SH-SY5Y (cell line): ENCODE measurements at regions not wholly inside any gene's neighbourhood (a gene's known extent, or its start where the extent isn't known, plus 50 kb on each side); places are given as distances from the start of the nearest gene placed in this dataset.

Experiments used
- GATA2 ChIP-seq: IDR thresholded peaks from 2 replicates; pipeline ENCODE4 v1.6.1; 2011; ENCODE audit warnings: mild to moderate bottlenecking, low read depth, low read length
- GATA3 ChIP-seq: IDR thresholded peaks from 2 replicates; pipeline ENCODE4 v1.6.1; 2011; ENCODE audit warnings: low read depth, mild to moderate bottlenecking, low read length, moderate library complexity

DNA sequence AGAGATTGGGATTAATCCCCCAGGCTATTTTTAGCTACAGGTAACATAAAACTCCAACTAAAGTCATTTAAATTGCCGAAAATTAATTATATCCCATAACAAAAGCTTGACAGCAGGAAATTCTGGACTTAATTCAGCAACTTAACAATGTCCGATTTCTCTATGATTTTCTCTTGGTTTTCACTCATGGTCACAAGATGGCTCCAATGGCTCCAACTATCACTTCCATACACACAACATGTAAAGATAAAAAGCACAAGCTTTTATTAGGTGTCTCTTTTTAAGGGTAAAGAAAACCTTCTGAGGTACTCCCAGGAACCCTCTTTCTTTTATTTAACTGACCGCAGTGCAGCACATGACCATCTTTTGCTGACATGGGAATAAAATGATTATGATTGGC lies 363.5 kb upstream of the PTBP2 start:
- TF ChIP-seq GATA2 (no peak), GATA3 (no peak)

DNA sequence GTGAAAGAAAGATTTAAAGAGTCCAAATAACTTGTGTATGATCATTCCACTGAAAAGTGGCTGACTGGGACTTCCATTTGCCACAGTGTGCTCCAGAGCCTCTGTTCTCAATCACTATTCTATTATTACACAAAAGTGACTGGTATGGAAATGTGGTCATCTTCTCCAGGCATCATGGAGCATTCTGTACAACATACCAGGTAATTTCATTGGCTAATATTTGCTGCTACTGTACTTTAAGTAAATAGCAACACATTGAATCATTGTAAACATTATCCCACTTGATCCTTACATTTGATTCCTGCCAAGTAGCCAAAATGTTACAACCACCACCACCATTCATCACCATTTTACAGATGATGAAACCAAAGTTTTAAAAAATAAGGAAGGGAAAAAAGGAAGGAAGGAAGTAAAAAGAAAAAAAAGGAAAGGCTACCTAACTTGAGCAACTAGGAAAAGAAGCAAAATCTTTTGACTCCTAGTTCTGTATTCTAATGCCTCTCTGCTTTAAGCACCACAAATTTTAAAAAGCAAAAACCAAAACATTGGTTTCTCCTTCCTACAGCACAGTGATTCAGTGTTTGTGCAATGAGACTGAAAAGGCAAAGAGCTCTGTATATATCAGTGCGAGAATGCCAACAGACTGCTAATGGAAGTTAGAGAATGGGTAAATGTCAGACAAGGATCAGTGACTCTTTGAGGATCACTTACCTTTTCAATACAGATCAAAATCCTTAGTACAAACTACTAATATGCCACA lies 361.4 kb upstream of the PTBP2 start:
- TF ChIP-seq GATA3: no peak

DNA sequence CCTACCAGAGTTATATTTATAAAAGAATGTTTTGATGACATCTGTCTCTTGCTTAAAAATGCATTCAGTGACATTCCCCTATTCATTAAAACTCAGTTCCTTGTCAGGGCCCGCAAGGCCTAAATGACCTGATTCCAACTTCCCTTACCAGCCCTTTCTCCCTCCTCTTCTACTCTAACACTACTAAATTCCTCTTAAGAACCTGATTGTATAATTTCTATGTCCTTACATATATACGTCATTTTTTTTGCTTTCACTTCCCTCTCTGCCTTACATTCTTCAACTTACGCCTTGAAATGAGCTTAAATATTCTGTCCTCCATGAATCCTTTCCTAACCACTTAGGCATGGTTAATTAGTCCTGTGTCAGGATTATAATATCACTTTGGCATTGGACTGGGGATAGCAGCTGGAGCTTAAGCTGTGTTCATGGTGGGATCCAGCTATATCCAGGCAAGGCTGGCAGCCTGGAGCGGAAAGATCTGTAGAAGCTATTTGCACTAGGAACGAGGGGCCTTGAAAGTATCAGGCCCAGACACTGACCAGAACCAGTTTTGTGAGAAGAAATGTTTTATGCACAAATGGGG lies 360.2 kb upstream of the PTBP2 start:
- TF ChIP-seq GATA2: no peak
- no peak for TF ChIP-seq GATA3

DNA sequence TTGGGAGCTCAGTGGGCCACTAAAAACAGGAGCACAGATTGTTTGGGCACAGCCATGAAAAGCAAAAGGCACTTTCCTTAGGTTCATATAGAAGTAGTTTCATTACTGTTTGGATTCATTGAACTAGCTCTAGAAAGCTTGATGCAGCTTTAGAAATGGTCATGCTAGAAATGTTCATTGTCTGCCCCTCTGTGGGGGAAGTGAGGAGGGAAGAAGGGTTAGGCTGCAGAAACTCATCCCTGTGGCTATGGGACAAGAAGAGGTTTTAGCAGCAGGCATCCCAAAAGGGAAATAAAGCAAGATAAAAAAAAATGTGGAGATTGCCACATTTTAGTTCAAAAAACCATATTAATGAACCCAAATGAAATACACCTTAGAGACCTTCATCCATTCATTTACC lies 359.6 kb upstream of the PTBP2 start:
- no peak for TF ChIP-seq GATA3
- TF ChIP-seq GATA2: no peak

DNA sequence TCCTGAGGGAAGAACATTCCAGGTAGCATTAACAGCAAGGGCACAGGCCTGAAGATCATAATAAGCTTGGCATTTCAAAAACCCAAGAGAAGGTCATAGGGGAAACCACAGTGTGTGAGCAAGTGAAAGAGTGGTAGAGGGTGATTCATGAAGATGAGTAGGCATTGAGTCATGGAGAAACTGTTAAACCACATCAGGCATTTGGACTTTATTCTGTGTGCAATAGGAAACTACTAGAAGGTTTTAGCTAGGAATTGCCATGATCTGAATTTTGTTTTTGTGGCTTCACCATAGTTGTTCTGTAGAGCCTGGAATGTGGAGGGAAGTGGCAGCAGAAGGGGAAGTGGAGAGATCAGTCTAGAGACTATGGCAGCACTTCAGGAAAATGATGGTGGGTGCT lies 359.0 kb upstream of the PTBP2 start:
- TF ChIP-seq GATA2 (no peak), GATA3 (no peak)

DNA sequence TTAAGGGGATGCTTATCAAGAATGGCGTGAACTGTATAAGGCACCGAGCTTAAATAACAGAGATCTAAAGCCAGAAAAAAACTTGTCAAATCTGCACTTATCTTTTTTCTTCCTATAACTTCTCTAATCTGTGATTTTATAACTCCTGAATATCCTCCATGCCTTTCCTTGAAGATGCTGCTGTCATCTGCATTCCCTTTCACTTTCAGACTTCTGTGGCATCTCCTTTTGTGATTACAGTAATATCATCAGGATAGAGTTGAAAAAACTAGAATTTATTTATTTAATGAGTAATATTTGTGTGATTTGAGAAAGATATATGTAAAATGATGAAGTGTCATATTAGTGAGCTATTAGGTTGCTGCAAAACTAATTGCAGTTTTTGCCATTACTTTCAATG lies 357.8 kb upstream of the PTBP2 start:
- TF ChIP-seq GATA3: no peak
- TF ChIP-seq GATA2: no peak

DNA sequence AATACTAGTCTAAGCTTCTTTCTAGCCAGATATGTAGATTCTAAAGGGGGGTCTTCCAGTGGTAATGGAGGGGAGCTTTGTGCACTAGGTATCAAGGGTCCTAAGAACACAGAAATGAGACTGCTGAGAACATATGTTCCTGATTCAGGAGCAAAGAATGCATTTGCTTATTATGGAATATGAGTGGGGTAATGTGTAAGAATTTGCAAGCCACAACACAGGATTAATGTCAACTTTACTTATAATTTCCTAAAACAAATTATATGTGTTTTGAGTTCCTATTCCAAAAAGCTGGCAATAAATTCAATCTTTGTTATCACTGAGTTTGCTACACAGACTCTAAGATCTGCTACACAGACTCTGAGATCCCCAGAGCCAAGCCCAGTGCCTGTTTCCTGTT lies 357.0 kb upstream of the PTBP2 start:
- TF ChIP-seq GATA3 (no peak), GATA2 (no peak)

DNA sequence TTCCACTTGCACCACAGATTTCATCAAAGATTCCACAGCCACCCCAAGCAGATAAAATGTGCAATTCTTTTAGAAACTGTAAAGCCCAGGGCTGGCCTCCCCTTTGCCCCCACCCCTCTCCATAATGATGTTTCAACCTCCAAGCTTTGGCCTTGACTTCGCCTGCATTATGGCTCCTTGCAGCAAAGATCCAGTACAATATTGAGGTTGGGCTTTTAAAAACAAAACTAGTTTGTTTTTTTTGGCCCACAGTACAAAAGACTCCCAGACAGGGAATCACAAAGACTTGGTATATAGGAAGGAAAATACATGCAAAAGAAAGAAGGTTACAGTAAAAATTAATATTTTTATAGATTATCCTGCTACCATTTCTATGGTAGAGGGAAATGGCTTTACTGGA lies 356.5 kb upstream of the PTBP2 start:
- TF ChIP-seq GATA2 (no peak), GATA3 (no peak)

DNA sequence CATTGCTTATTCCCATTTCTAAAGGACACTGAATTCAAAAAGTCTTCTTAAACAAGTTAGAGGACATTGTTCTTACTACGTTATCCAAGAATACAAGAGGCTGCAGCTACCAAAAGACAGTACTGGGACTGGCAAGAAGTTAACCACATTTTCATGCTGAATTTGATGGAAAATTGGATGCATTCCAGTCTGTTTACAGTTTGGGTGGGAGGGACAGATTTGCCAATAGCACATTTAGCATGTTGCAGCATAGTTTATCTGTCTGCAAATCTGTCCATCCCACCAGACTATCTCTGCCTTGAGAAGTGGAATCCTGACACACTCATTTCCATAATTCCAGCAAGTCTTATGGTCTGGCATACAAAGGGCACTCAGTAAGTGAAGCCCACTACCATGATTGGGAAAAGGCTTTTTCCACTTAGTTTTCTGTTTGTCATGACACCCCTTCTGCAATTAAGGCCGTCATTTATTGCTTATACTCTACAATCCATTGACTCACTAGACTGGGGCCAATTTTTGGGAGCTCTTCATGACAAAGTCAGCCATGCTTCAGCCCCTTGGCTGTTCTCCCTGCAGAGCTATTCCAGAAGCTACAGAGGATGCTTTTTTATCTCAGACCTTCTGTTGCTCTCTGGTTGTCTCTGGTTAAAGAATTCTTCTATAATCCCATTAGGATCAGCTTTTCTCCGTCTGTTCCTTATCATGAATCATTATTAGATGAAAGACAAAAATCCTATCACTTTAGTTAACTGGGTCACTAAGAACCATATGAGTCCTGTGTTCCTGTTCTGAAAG lies 355.8 kb upstream of the PTBP2 start:
- TF ChIP-seq GATA2 (peak; percentile 33; the same call in 1 of the 2 replicates), GATA3 (no peak)

DNA sequence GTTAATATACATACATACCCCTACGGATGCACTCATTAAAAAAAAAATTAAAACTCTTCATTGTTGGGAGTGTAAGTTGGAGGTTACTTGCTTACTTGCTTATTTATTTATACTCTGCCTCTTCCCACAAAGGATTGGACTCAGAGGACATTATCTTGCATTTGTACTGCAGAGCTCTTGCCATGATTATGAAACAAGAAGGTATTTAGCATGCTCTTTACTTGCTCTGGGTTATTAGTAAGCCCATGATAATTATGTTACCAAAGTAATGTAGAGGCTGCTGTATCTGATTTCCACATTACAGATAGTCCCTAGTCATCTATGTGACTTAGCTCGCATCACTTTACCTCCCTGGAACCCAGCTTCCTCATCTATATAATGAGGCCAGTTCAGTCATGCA lies 355.1 kb upstream of the PTBP2 start:
- TF ChIP-seq GATA2: no peak

DNA sequence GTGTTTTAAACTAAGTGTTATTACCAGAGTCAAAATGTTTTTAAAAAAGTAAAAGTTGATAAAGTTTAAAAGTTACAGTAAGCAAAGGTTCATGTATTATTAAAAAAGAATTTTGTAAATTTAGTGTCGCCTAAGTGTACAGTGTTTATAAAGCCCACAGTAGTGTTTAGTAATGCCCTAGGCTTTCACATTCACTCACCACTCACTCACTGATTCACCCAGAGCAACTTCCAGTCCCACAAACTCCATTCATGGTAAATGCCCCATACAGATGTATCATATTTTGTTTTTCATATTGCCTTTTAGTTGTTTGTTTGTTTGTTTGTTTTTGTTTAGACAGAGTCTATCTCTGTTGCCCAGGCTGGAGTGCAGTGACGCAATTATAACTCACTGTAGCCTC lies 353.8 kb upstream of the PTBP2 start:
- TF ChIP-seq GATA2 (no peak), GATA3 (no peak)

DNA sequence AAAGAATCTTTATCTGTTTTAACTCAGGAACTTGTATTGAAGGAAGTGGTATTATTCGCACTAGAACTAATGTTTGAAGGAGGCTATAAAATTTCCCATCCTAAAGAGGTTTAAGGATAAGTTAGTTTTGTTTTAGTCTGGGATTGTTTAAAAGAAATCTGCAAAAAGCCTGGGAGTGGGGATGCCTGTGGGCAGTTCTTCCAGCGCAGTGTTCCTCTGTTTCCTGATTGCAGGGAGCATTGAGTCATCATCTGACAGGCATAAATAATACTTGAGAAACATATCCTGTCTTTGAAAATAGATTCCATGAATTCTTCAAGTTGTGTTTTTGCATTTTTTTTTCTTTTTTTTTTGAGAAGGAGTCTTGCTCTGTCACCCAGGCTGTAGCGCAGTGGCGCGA lies 350.8 kb upstream of the PTBP2 start:
- TF ChIP-seq GATA3 (no peak), GATA2 (no peak)

DNA sequence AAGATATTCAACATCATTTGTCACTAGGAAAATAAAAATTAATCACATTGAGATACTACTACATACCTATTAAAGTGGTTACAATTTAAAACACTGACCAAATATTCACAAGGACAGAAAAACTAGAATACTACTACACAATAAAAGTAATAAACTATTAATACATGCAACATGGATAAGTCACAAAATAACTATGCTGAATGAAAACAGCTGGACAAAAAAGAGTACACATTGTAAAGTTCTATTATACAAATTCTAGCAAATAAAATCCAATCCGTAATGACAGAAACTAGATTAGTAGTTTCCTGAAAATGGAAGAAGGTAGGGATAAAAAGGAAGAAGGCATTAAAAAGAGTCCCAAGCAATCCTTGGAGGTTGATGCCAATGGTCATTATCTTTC lies 348.7 kb upstream of the PTBP2 start:
- no peak for TF ChIP-seq GATA2
- no peak for TF ChIP-seq GATA3

DNA sequence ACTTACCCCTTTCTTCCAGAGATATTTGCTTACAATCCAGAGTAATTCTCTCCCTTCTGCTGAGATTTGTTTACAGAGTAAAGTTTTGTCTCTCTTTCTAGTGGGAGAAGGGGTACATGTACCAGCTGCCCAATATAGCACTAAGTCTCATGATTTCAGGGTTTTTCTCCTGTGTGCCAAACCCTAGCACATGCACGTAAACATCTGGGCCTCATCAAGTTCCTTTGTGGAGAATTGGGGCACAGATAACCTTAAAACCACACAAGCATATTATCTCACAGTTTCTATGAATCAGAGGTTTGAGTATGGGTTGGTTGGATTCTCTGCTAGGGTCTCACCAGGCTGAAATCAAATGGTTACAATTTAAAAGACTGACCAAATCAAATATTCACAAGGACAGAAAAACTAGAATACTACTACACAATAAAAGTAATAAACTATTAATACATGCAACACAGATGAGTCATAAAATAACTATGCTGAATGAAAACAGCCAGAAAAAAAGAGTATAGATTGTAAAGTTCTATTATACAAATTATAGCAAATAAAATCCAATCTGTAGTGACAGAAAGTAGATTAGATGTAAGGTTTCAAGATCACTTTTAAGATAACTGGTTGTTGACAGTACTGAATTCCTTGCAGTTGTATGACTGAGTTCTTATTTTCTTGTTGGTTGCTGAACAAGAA lies 347.4 kb upstream of the PTBP2 start:
- TF ChIP-seq GATA3 (no peak), GATA2 (no peak)

DNA sequence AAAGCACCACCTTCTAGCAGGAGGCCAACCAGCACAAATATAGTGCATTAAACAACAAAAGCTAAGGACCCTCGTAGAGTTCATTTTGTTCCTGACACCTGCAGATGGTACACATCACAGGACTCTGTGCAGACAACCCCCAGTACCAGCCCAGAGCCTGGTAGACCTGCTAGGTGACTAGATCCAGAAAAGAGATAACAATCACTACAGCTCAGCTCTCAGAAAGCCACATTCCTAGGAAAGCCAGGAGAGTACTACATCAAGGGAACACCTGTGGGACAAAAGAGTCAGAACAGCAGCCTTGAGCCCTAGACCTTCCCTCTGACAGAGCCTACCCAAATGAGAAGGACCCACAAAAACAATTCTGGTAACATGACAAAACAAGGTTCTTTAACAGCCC lies 344.7 kb upstream of the PTBP2 start:
- TF ChIP-seq GATA2 (no peak), GATA3 (no peak)
